GM18508 (cell line): ENCODE measurements at regions not wholly inside any gene's neighbourhood (a gene's known extent, or its start where the extent isn't known, plus 50 kb on each side); places are given as distances from the start of the nearest gene placed in this dataset.
"Not testable (repeated sequence)": the region's sequence is repeated elsewhere in the genome, so short reads cannot be mapped to it uniquely, and the experiment has no call there.

Experiments
- ATAC-seq: cut with Tn5 transposase; IDR thresholded peaks from one replicate; pipeline ENCODE4 v1.9.1; 2021; ENCODE audit warnings: moderate number of reproducible peaks; ENCODE audit not compliant: insufficient read depth, unreplicated experiment

DNA sequence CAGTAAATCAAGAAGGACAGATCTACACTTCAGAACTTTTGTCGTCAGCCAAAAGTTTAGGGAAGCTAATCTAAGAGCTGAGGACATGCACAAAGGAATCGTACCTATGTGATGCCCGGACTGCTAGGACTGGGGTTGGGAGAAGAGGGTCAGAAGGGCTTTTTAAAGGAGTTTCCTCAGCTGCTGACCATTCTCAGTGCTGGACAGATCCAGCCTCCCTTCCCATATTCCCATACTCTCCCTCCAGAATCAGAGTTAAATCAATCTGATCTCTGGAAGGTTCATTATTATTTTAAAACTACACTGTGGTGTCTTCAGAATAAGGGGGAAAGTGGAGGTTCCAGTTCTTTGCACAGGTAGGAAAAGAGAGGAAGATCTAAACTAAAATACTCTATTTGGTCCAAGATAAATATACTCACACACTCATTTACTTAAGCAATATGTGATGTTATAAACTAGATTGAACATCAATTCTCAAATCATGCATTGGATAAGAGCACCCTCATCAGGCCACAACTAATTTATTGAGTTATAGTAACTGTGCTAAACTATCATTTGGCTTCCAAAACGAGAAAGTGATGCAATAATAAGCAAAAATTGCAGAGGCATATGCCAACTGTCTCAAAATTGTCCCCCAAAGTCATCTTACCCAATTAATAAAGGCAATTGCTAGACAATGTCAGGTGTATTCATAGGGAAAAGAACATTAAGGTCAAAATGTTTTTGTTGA is 124.7 kb downstream of the HNRNPD start:
- ATAC-seq, result no peak

- no peak for ATAC-seq
Observed at GRCh38 chr4:82247629-82248028, 126.2 kb downstream of the HNRNPD start.

DNA sequence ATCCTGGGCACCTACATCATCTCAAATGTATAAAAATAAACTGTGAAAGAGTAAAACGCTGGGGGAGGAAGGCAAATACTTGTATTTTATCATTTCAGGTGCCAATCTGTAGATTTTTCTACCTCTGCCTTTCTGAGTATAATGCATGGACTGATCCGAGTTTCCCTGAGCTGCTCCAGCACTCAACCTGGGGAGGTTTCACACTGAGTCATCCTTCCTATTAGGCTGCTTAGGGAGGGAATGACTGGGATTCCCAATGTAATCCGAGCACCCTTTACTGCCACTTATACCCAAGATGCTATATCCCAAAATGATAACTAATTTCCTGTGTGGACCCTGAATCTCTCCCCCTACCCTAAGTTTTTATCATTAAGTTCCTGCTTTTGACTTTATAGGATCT is 126.6 kb downstream of the HNRNPD start:
- ATAC-seq, result no peak

DNA sequence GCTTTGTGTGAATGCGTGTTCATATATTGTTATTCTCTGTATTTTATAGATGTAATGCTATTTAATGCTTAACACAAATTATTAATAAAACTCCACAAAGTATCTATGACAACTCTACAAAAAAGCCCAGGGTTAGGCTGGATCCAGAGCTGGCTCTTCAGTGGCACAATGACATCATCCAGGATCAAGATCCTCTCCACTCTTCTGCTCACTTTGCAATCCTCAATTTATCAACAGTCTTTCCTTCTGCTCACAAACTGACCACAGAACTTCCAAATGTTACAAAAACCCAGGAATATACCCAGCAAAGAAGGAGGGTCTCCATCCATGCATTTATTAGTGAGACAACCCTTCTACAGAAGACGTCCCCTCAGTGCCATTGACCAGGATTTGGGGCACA is 132.3 kb downstream of the HNRNPD start:
- ATAC-seq, result no peak

DNA sequence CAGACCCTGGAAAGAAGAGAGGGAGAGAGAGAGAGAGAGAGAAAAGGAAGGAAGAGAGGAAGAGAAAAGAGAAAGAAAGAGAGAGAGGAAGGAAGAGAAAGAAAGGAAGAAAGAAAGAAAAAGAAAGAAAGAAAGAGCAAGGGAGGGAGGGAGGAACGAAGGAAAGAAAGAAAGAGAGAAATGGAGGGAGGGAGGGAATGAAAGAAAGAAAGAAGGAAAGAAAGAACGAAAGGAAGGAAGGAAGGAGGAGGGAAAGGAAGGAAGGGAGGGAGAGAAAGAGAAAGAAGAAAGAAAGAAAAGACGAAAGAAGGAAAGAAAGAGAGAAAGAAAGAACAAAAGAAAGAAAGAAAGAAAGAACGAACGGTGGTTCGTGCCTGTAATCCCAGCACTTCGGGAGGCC is 133.4 kb downstream of the HNRNPD start:
- no peak for ATAC-seq

- not testable (repeated sequence) for ATAC-seq
Observed at GRCh38 chr4:82237142-82237541, 136.6 kb downstream of the HNRNPD start.

DNA sequence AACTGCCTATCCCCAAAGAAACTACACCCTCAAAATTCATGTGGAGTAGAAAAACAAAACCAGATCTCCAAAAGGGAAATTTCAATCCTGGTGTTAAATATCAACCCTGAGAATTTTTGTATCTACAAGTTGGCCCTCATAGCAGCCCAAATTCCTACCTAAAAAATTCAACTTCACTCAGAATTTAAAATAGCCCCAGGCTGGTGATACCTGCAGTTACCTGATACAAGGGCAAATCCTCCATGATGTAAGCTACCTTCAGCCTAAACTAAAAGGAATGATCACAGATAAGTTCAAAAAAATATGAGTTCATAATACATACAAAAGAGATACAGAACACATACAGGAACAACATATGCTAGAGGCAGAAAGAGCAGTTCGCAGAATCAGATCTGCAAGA is 138.4 kb downstream of the HNRNPD start:
- no peak for ATAC-seq

DNA sequence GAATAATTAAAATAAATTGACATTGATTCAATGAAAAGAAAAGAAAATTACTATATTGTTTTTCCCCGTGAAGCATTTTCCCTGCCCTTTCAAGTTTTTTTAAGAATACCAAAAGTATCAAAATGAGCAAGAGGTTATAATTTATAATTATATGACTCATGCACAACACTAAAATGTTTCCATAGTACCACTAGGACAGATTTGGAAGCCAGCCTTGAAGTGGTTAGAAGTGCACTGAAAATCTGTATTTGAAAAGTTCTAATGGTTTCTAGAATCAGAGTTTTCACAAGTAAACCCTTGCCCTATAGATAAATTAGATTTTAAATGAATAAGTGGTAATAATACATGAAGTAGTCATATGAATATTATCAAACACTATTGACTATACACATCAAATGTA is 140.9 kb downstream of the HNRNPD start:
- ATAC-seq, result no peak

DNA sequence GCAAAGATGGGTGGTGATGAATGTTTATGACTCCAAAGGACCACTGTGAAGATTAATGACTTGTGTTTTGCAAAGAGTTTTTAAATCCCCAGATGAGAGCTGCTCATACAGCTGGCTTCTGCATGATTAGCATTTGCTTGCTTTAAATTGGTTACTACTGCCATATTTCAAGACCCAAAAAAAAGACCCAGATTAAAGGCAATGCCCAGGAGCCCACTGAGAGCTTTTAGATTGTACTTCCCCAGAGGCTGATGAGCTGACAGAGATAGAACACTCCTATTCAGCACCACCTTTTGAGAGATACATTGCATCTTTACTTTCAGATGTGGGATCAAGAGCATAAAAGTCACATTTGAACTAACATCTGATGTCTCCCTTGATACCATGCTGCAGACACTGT is 142.0 kb downstream of the HNRNPD start:
- ATAC-seq, result no peak

DNA sequence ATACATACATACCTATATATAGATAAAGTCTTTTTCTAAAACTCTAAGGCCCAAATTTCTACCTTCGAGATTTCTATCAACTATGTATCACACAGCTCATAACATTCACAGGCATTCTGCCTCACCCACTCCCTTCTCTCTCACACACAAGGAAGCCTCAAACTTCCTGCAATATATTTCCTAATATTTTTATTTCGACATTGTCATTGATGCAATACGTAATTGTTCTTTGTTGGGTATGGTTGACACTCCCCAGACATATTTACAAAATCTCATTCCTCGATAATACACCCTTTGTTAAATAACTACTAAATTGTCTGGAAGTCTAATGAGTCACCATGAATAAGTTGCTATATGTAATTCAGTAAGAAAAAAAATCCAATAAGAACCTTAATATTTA is 143.5 kb downstream of the HNRNPD start:
- no peak for ATAC-seq

DNA sequence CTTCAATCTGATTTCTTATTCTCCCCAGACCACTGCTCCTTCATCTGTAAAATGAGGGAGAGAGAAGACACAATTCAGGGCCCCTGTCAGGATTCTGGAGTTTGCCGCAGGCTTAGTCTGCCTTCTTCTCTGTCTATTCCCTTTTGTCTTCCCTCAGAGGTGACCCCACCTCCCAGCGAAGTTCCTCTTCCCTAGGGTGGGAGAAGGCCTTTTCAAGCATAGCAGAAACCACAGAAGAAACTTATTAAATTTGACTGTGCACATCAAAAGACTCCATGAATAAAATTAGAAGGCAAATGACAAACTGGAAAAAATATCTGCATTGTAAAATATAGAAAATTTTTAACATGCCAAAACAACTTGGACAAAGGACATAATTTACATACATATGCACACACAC is 148.8 kb downstream of the HNRNPD start:
- no peak for ATAC-seq

- ATAC-seq, result peak; percentile 77
Observed at GRCh38 chr4:82223715-82224114, 150.1 kb downstream of the HNRNPD start.

DNA sequence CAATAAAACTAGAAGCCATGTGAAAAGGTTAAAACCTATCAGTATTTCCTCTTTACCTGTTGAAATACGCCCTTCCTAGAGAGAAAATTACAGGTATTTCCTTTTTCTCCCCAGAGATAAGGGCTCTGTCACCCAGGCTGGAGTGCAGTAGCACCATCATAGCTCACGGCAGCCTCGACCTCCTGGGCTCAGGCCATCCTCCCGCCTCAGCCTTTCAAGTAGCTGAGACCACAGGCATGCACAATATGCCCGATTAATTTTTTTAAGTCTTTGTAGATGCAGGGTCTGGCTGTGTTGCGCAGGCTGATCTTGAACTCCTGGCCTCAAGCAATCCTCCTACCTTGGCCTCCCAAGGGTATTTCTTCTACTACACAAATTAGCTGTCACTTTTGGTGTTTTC is 154.4 kb downstream of the HNRNPD start:
- no peak for ATAC-seq

DNA sequence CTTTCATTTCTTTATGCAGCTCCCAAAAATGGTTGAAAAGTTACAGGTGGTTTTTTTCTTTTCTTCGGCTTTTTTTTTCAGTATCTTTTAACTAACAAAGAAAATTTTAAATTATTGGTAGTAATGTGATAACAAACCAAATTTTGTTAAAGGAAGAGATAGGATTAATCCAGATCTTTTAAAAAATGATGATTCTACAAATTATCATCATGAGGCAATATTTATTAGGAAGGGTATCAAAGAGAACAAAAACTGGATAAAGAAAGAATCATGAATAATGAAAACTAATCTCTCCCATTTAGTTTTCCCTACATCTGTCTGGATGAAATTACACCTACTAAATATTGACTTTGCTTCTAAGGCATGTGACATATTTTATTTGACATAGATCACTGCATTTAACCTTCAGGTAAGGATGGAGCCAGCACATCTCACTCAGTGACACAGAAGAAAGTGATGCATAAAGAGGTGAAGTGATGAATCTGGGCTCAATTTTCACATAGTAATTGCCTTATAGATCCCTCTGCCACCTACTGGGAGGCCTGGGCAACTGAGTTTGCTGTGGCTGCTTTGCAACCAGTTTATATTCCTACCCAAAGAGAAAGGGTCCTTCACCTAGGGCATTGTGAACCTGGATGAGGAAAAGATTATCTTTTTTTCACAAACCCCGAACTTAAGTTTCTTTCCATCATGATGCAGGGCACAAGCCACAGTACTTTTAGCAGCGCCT is 155.6 kb downstream of the HNRNPD start:
- ATAC-seq, result no peak

DNA sequence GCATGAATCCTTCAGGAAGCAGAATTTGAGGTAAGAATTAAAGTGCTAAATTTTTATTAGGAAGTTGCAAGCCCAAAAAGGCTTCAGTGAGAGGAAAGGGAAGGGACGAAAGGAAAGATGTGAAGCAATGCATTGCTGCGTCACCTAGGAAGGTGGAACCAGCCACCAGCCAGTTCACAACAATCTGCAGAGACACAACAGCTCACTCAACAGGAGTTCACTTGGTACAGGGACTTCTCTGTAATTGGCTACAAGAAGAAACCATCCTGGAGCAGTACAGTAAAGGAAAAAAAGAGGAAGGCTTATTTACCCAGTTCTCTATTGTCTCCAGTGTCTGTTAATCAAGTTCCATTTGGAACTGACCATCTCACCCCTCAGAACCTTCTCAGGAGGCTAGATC is 157.6 kb downstream of the HNRNPD start:
- ATAC-seq, result no peak

- no peak for ATAC-seq
Observed at GRCh38 chr4:82215800-82216199, 158.0 kb downstream of the HNRNPD start.

- ATAC-seq, result no peak
Observed at GRCh38 chr4:82215039-82215438, 158.8 kb downstream of the HNRNPD start.

GRCh38 chr4:82213485-82214417 is 160.0 kb downstream of the HNRNPD start:
- ATAC-seq, result no peak

DNA sequence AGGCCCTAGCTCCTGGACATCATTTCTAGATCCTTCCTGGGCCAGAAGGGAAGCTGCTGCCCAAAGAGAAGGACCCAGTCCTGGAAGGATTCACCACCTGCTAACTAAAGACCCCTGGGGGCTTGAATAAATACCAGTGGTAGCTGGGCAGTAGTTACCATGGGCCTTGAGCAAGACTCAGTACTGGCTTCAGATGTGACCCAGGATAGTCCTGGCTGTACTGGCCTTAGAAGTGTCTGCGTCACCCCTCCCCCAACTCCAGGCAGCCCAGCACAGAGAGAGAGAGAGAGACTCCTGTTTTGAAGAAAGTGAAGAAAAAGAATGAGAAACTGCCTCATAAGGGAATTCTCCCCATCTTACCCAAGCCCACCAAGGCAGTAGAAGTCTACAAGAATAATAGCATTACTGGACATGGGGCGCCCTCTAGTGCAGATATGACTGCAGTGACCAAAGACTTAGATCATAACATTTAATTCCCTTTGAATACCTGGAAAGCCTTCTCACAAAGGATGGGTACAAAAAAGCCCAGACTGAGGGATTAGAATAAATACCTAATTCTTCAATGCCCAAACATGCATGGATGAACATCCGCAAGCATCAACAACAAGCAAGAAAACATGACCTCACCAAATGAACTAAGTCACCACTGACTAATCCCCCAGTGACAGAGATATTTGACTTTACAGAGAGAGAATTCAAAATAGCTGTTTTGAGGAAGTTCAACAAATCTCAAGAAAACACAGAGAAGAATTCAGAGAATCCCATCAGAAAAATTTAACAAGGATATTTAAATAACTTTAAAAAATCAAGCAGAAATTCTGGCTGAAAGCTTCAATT is 171.8 kb downstream of the HNRNPD start:
- peak; percentile 70 for ATAC-seq

- ATAC-seq, result no peak
Observed at GRCh38 chr4:82201303-82201702, 172.5 kb downstream of the HNRNPD start.
